IMR-90 (cell line): ENCODE measurements at regions not wholly inside any gene's neighbourhood (a gene's known extent, or its start where the extent isn't known, plus 50 kb on each side); places are given as distances from the start of the nearest gene placed in this dataset.

Experiments
- ATAC-seq: fragments of 200-7000 bp; cut with Tn5 transposase; 2 replicates; pipeline ENCODE4 v1.9.1; 2020; ENCODE audit warnings: low read depth, mild to moderate bottlenecking, moderate library complexity
- BruUV-seq: library from RNA; stranded (reverse); fragments of 400-500 nt; replicated peaks from 2 replicates; lab custom pipeline; 2021; lab: Mats Ljungman, UMichigan
- CTCF ChIA-PET: fragments of 300-600 bp; formaldehyde crosslinking; extraction: SDS; loops from one replicate; lab custom pipeline; 2021; ENCODE audit warnings: antibody characterized with exemption; lab: Yijun Ruan, JAX
- POLR2A ChIA-PET: fragments of 300-600 bp; sonication (Branson Sonifier 250); formaldehyde crosslinking; loops from one replicate; lab custom pipeline; 2022; ENCODE audit warnings: antibody characterized with exemption; ENCODE audit not compliant: unreplicated experiment; lab: Charles Lee
- DNase-seq: peaks from one replicate; pipeline ENCODE4 v3.0.0; 2013
- H2AFZ ChIP-seq: replicated peaks from 2 replicates; pipeline ENCODE3; 2013; ENCODE audit warnings: low read length, mild to moderate bottlenecking; ENCODE audit not compliant: poor library complexity
- H2AK5ac ChIP-seq: 2 replicates; pipeline ENCODE4 v1.6.1; 2013; ENCODE audit warnings: low read depth, low read length, inconsistent platforms
- H2AK9ac ChIP-seq: replicated peaks from 2 replicates; pipeline ENCODE3; 2013; ENCODE audit warnings: mild to moderate bottlenecking, low read depth, low read length, moderate library complexity; ENCODE audit not compliant: poor library complexity
- H2BK120ac ChIP-seq: 2 replicates; pipeline ENCODE4 v1.6.1; 2013; ENCODE audit warnings: low read depth, low read length, inconsistent platforms
- H2BK15ac ChIP-seq: 3 replicates; pipeline ENCODE4 v1.6.1; 2013; ENCODE audit warnings: low read depth, low read length, inconsistent platforms
- H2BK20ac ChIP-seq: 2 replicates; pipeline ENCODE4 v1.6.1; 2013; ENCODE audit warnings: low read depth, mild to moderate bottlenecking, inconsistent platforms, low read length, moderate library complexity
- H2BK5ac ChIP-seq: 2 replicates; pipeline ENCODE4 v1.6.1; 2013; ENCODE audit warnings: mild to moderate bottlenecking, low read depth, low read length, inconsistent platforms; ENCODE audit not compliant: poor library complexity, severe bottlenecking
- H3K14ac ChIP-seq: replicated peaks from 2 replicates; pipeline ENCODE4 v1.6.1; 2013; ENCODE audit warnings: low read depth, low read length, inconsistent platforms
- H3K18ac ChIP-seq: 2 replicates; pipeline ENCODE4 v1.6.1; 2013; ENCODE audit warnings: low read depth, low read length, control low read depth
- H3K23ac ChIP-seq: 2 replicates; pipeline ENCODE4 v1.6.1; 2013; ENCODE audit warnings: low read depth, low read length, inconsistent platforms
- H3K27ac ChIP-seq: 2 replicates; pipeline ENCODE4 v1.5.1; 2013; ENCODE audit warnings: mild to moderate bottlenecking, control low read depth, low read length; ENCODE audit not compliant: insufficient read depth
- H3K27me3 ChIP-seq: 2 replicates; pipeline ENCODE4 v1.6.1; 2013; ENCODE audit warnings: low read length; ENCODE audit not compliant: control insufficient read depth, insufficient read depth
- H3K36me3 ChIP-seq: 2 replicates; pipeline ENCODE4 v1.6.1; 2013; ENCODE audit warnings: low read length, mixed read lengths; ENCODE audit not compliant: control insufficient read depth, insufficient read depth
- H3K4ac ChIP-seq: 2 replicates; pipeline ENCODE4 v1.6.1; 2013; ENCODE audit warnings: low read depth, low read length, inconsistent platforms
- H3K4me1 ChIP-seq: 2 replicates; pipeline ENCODE4 v1.6.1; 2013; ENCODE audit warnings: low read length, mixed read lengths; ENCODE audit not compliant: control insufficient read depth, insufficient read depth
- H3K4me2 ChIP-seq: 2 replicates; pipeline ENCODE4 v1.6.1; 2013; ENCODE audit warnings: low read depth, mild to moderate bottlenecking, control low read depth, low read length, moderate library complexity
- H3K4me3 ChIP-seq: 2 replicates; pipeline ENCODE4 v1.5.1; 2013; ENCODE audit warnings: low read depth, mild to moderate bottlenecking, control low read depth, low read length, moderate library complexity; ENCODE audit not compliant: insufficient read depth
- H3K56ac ChIP-seq: 2 replicates; pipeline ENCODE4 v1.6.1; 2013; ENCODE audit warnings: low read length, inconsistent platforms; ENCODE audit not compliant: insufficient read depth; ENCODE audit errors: extremely low read depth
- H3K79me1 ChIP-seq, 2 experiments: 2 replicates each; pipeline ENCODE4 v1.6.1; 2013; ENCODE audit warnings: low read length in 2 of 2, inconsistent platforms in 1 of 2, low read depth in 1 of 2
- H3K9ac ChIP-seq: 2 replicates; pipeline ENCODE4 v1.6.1; 2013; ENCODE audit warnings: low read depth, low read length, control low read depth
- H3K9me1 ChIP-seq: 2 replicates; pipeline ENCODE4 v1.6.1; 2013; ENCODE audit warnings: low read length, inconsistent platforms; ENCODE audit not compliant: insufficient read depth
- H3K9me3 ChIP-seq: 2 replicates; pipeline ENCODE4 v1.6.1; 2013; ENCODE audit warnings: low read length; ENCODE audit not compliant: control insufficient read depth, insufficient read depth
- H4K20me1 ChIP-seq: 2 replicates; pipeline ENCODE4 v1.6.1; 2013; ENCODE audit warnings: low read length, inconsistent platforms; ENCODE audit not compliant: insufficient read depth
- H4K5ac ChIP-seq: 2 replicates; pipeline ENCODE4 v1.6.1; 2013; ENCODE audit warnings: mild to moderate bottlenecking, low read depth, low read length, control low read depth
- H4K8ac ChIP-seq, 2 experiments: 2 replicates each; pipeline ENCODE4 v1.6.1; 2013; ENCODE audit warnings: low read depth in 2 of 2, low read length in 2 of 2, control low read depth in 1 of 2, inconsistent platforms in 1 of 2
- H4K91ac ChIP-seq: 2 replicates; pipeline ENCODE4 v1.6.1; 2013; ENCODE audit warnings: low read depth, low read length, inconsistent platforms; ENCODE audit not compliant: insufficient read depth
- CHD1 ChIP-seq: IDR thresholded peaks from 2 replicates; pipeline ENCODE4 v1.6.1; 2012; ENCODE audit warnings: low read depth, low read length, improper control_type of control experiment
- MAFK ChIP-seq: IDR thresholded peaks from 2 replicates; pipeline ENCODE4 v1.6.1; 2012; ENCODE audit warnings: low read depth, low read length, improper control_type of control experiment
- MXI1 ChIP-seq: IDR thresholded peaks from 2 replicates; pipeline ENCODE4 v1.6.1; 2012; ENCODE audit warnings: low read depth, mild to moderate bottlenecking, low read length, moderate library complexity, borderline replicate concordance
- POLR2A ChIP-seq: IDR thresholded peaks from 2 replicates; pipeline ENCODE4 v1.6.1; 2012; ENCODE audit warnings: mild to moderate bottlenecking, low read depth, low read length
- RAD21 ChIP-seq: IDR thresholded peaks from 2 replicates; pipeline ENCODE4 v1.6.1; 2012; ENCODE audit warnings: low read length, improper control_type of control experiment
- RCOR1 ChIP-seq: IDR thresholded peaks from 2 replicates; pipeline ENCODE4 v1.6.1; 2012; ENCODE audit warnings: mild to moderate bottlenecking, low read length, improper control_type of control experiment; ENCODE audit not compliant: insufficient replicate concordance
- RFX5 ChIP-seq: IDR thresholded peaks from 2 replicates; pipeline ENCODE4 v1.8.0; 2012; ENCODE audit warnings: low read depth, mild to moderate bottlenecking, low read length, moderate library complexity
- SMC3 ChIP-seq: fragments of 150-350 bp; IDR thresholded peaks from 2 replicates; pipeline ENCODE4 v1.6.1; 2016; ENCODE audit warnings: low read depth, mild to moderate bottlenecking, antibody characterized with exemption, low read length, moderate library complexity
- WGBS, 2 experiments: methylation state at CpG; one replicate each; pipeline versions ENCODE4 v1.1.5 to v1.1.7; 2013; ENCODE audit warnings: missing lambda C conversion rate in 2 of 2; ENCODE audit not compliant: insufficient read length in 1 of 2; ENCODE audit errors: extremely low coverage in 2 of 2; 5-methylcytosine and 5-hydroxymethylcytosine counted together
- dilution Hi-C: fragments of 300-500 bp; cut with HindIII; formaldehyde crosslinking; loops from one replicate; pipeline ENCODE4 v1.14.3; 2018; ENCODE audit warnings: low sequenced_read_pairs; ENCODE audit not compliant: unreplicated experiment
- in situ Hi-C: fragments of 300-500 bp; cut with MboI; formaldehyde crosslinking; loops from 3 replicates; pipeline ENCODE4 v1.14.3; 2019; ENCODE audit warnings: low sequenced_read_pairs, inconsistent platforms, mixed read lengths
- intact Hi-C: fragments of 100-400 bp; cut with micrococcal nuclease; formaldehyde crosslinking; loops from 2 replicates; pipeline ENCODE4 v1.10.0; 2022
- TF ChIP-seq, protein P1 (sequence below): fragments of 150-350 bp; IDR thresholded peaks from 2 replicates; pipeline ENCODE4 v1.6.1; 2017; ENCODE audit warnings: mild to moderate bottlenecking, antibody characterized with exemption, low read length, low read depth
- TF ChIP-seq, protein P2 (sequence below): fragments of 150-350 bp; IDR thresholded peaks from 2 replicates; pipeline ENCODE4 v1.6.1; 2016; ENCODE audit warnings: low read depth, mild to moderate bottlenecking, low read length, moderate library complexity, borderline replicate concordance

DNA sequence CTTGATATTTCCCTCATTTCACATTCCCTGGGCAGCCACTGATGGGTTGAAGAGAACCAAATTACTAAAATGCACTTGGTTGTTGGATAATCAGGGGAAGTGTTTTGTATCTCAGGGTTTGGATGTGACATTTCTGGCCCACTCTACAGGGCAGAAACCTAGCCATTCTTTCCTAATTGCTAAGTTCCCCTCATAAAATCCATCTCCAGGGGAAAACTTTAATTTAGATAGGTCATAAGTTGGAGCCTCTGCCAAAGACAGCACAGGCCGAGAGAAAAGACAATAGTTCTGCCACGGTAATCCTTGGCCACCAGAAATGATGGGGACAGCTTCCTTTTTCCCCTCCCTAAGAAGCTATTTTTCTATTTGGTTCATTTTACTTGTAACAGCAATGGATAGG, 192.7 kb upstream of the C1QTNF7 start:
- BruUV-seq = no TSS peak
- no peak for DNase-seq
- H3K4me2 ChIP-seq = no peak overlapping the region

More for the DNA sequence above, 192.7 kb upstream of the C1QTNF7 start:
- no peak overlapping the region for H2AK9ac ChIP-seq
- peaks cover 27% of the 10 kb centered on the region for H3K4me1 ChIP-seq
- H2BK5ac ChIP-seq = peak overlapping the region; percentile 91
- POLR2A ChIA-PET = no interaction called here
- ATAC-seq = no peak
- no peak overlapping the region; the same call in 1 of the 2 replicates for H3K9ac ChIP-seq
- peak overlapping the region; percentile 61; the same call in 1 of the 2 replicates for H3K27ac ChIP-seq
- H2AFZ ChIP-seq = no peak overlapping the region
- peak overlapping the region; percentile 47; the same call in 1 of the 2 replicates for H3K14ac ChIP-seq
- peak overlapping the region in 1 of 2 experiments; percentile 72; a peak in 2 of 4 replicates for H4K8ac ChIP-seq
- peaks cover 3% of the 10 kb centered on the region; the same call in 1 of the 2 replicates for H4K20me1 ChIP-seq
- peak overlapping the region; percentile 79 for H2BK20ac ChIP-seq
- H3K79me1 ChIP-seq = no peaks in the 10 kb centered on the region
- H3K4me3 ChIP-seq = no peak overlapping the region
- dilution Hi-C loops (no loop called here), intact Hi-C loops (loop anchor here (5.0 to 10.0 kb wide), 3 partner anchors 107 to 770 kb away; no protein-coding TSS in a partner anchor), in situ Hi-C loops (loop anchor here (5.0 kb wide), 1 partner anchor 222 kb away; no protein-coding TSS in a partner anchor)
- H3K18ac ChIP-seq = peak overlapping the region; percentile 74
- H2BK15ac ChIP-seq = peak overlapping the region; percentile 3; the same call in 1 of the 3 replicates
- 0 out of 2 replicates have a peak overlapping the region, but pooled peaks have one; percentile 13 for H3K23ac ChIP-seq
- WGBS, 2 experiments = no CpG with 5 or more reads among the region's 2 CpGs
- peaks cover 27% of the 10 kb centered on the region for H3K9me1 ChIP-seq
- H4K91ac ChIP-seq = peak overlapping the region; percentile 37; the same call in 1 of the 2 replicates
- H3K4ac ChIP-seq = peak overlapping the region; percentile 51; the same call in 1 of the 2 replicates
- peak overlapping the region; percentile 85 for H2BK120ac ChIP-seq
- CTCF ChIA-PET = interaction anchor here (1.1 kb wide), 1 partner anchor 235 kb away, joined by 5 read pairs; the partner anchor contains the start of gene CC2D2A
- H3K27me3 ChIP-seq = no peaks in the 10 kb centered on the region
- TF ChIP-seq MAFK = no peak
- no peak for TF ChIP-seq RAD21
- no peak for TF ChIP-seq RFX5
- no peak for TF ChIP-seq POLR2A
- TF ChIP-seq, protein P1, sequence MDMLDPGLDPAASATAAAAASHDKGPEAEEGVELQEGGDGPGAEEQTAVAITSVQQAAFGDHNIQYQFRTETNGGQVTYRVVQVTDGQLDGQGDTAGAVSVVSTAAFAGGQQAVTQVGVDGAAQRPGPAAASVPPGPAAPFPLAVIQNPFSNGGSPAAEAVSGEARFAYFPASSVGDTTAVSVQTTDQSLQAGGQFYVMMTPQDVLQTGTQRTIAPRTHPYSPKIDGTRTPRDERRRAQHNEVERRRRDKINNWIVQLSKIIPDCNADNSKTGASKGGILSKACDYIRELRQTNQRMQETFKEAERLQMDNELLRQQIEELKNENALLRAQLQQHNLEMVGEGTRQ = no peak
- TF ChIP-seq CHD1 = no peak
- no peak for TF ChIP-seq RCOR1
- TF ChIP-seq, protein P2, sequence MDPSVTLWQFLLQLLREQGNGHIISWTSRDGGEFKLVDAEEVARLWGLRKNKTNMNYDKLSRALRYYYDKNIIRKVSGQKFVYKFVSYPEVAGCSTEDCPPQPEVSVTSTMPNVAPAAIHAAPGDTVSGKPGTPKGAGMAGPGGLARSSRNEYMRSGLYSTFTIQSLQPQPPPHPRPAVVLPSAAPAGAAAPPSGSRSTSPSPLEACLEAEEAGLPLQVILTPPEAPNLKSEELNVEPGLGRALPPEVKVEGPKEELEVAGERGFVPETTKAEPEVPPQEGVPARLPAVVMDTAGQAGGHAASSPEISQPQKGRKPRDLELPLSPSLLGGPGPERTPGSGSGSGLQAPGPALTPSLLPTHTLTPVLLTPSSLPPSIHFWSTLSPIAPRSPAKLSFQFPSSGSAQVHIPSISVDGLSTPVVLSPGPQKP = no peak
- TF ChIP-seq SMC3 = no peak
- TF ChIP-seq MXI1 = no peak
- H2AK5ac ChIP-seq = 0 out of 2 replicates have a peak overlapping the region, but pooled peaks have one; percentile 9
- H3K56ac ChIP-seq = peak overlapping the region; percentile 22; the same call in 1 of the 2 replicates
- no peaks in the 10 kb centered on the region for H3K36me3 ChIP-seq
- H4K5ac ChIP-seq = peak overlapping the region; percentile 24; the same call in 1 of the 2 replicates
- no peaks in the 10 kb centered on the region for H3K9me3 ChIP-seq
